ENCODE measurements at regions not wholly inside any gene's neighbourhood (a gene's known extent, or its start where the extent isn't known, plus 50 kb on each side); places are given as distances from the start of the nearest gene placed in this dataset.

- no peak for DNase-seq (ENCODE audit: low read depth)
Observed at GRCh38 chr3:21801631-21802030, 50.6 kb upstream of the ZNF385D start.

- no peak for DNase-seq (ENCODE audit: low read depth)
Observed at GRCh38 chr3:21803604-21804003, 52.6 kb upstream of the ZNF385D start.

- no peak for DNase-seq (ENCODE audit: low read depth)
Observed at GRCh38 chr3:21804330-21804729, 53.3 kb upstream of the ZNF385D start.

- no peak for DNase-seq (ENCODE audit: low read depth)
Observed at GRCh38 chr3:21806733-21807132, 55.7 kb upstream of the ZNF385D start.

GRCh38 chr3:21825684-21826083 is 74.7 kb upstream of the ZNF385D start:
- no peak for DNase-seq (ENCODE audit: low read depth)

GRCh38 chr3:21826416-21826815 is 75.4 kb upstream of the ZNF385D start:
- peak; percentile 60 for DNase-seq (ENCODE audit: low read depth)

GRCh38 chr3:21830541-21830940 is 79.5 kb upstream of the ZNF385D start:
- no peak for DNase-seq (ENCODE audit: low read depth)

GRCh38 chr3:21835264-21835663 is 84.3 kb upstream of the ZNF385D start:
- peak; percentile 5 for DNase-seq (ENCODE audit: low read depth)

GRCh38 chr3:21836227-21836626 is 85.2 kb upstream of the ZNF385D start:
- DNase-seq (ENCODE audit: low read depth): no peak

- DNase-seq (ENCODE audit: low read depth): no peak
Observed at GRCh38 chr3:21839176-21839575, 88.2 kb upstream of the ZNF385D start.

GRCh38 chr3:21839592-21839991 is 88.6 kb upstream of the ZNF385D start:
- peak; percentile 72 for DNase-seq (ENCODE audit: low read depth)

GRCh38 chr3:21847005-21847404 is 96.0 kb upstream of the ZNF385D start:
- DNase-seq (ENCODE audit: low read depth): peak; percentile 36

- DNase-seq (ENCODE audit: low read depth): no peak
Observed at GRCh38 chr3:21859124-21860081, 108.4 kb upstream of the ZNF385D start.

- DNase-seq (ENCODE audit: low read depth): no peak
Observed at GRCh38 chr3:21860082-21860475, 109.1 kb upstream of the ZNF385D start.

- no peak for DNase-seq (ENCODE audit: low read depth)
Observed at GRCh38 chr3:21860657-21861056, 109.6 kb upstream of the ZNF385D start.

- no peak for DNase-seq (ENCODE audit: low read depth)
Observed at GRCh38 chr3:21876782-21877181, 125.8 kb upstream of the ZNF385D start.

GRCh38 chr3:21877214-21877754 is 126.3 kb upstream of the ZNF385D start:
- DNase-seq (ENCODE audit: low read depth): no peak

- no peak for DNase-seq (ENCODE audit: low read depth)
Observed at GRCh38 chr3:21879184-21879886, 128.3 kb upstream of the ZNF385D start.

- DNase-seq (ENCODE audit: low read depth): no peak
Observed at GRCh38 chr3:21888656-21889055, 137.6 kb upstream of the ZNF385D start.

GRCh38 chr3:21889166-21889565 is 138.2 kb upstream of the ZNF385D start:
- DNase-seq (ENCODE audit: low read depth): no peak

GRCh38 chr3:21892104-21892503 is 141.1 kb upstream of the ZNF385D start:
- DNase-seq (ENCODE audit: low read depth): no peak

GRCh38 chr3:21893242-21893641 is 142.2 kb upstream of the ZNF385D start:
- no peak for DNase-seq (ENCODE audit: low read depth)
